Mucosa of rectum (tissue), 2 donors: ENCODE measurements at regions not wholly inside any gene's neighbourhood (a gene's known extent, or its start where the extent isn't known, plus 50 kb on each side); places are given as distances from the start of the nearest gene placed in this dataset.

Source experiments
- H3K27ac ChIP-seq, 2 donors: one replicate each; pipeline ENCODE4 v1.7.0; 2013; ENCODE audit warnings: inconsistent platforms in 2 of 2, low read depth in 2 of 2, low read length in 2 of 2
- H3K27me3 ChIP-seq, 2 donors: one replicate each; pipeline ENCODE4 v1.7.0; 2013; ENCODE audit warnings: low read length in 2 of 2; ENCODE audit not compliant: control insufficient read depth in 2 of 2, insufficient read depth in 2 of 2
- H3K36me3 ChIP-seq, 2 donors: one replicate each; pipeline ENCODE4 v1.7.0; 2013; ENCODE audit warnings: low read length in 2 of 2; ENCODE audit not compliant: control insufficient read depth in 2 of 2, insufficient read depth in 2 of 2
- H3K4me1 ChIP-seq, 2 donors: one replicate each; pipeline ENCODE4 v1.7.0; 2013; ENCODE audit warnings: low read length in 2 of 2, mild to moderate bottlenecking in 1 of 2; ENCODE audit not compliant: control insufficient read depth in 2 of 2, insufficient read depth in 2 of 2
- H3K4me3 ChIP-seq, 2 donors: one replicate each; pipeline ENCODE4 v1.7.0; 2013; ENCODE audit warnings: low read length in 2 of 2
- H3K9ac ChIP-seq, 2 donors: one replicate each; pipeline ENCODE4 v1.7.0; 2013; ENCODE audit warnings: low read length in 2 of 2, low read depth in 1 of 2, mild to moderate bottlenecking in 1 of 2
- H3K9me3 ChIP-seq, 2 donors: one replicate each; pipeline ENCODE4 v1.7.0; 2013; ENCODE audit warnings: low read length in 2 of 2; ENCODE audit not compliant: control insufficient read depth in 2 of 2
- donor health status: healthy.
- donor health status: Normal muscosa, but diverticular disease.

GRCh38 chr14:89620436-89620835 is 203.4 kb upstream of the FOXN3 start:
- Histone ChIP-seq H3K36me3 (no peaks in the 10 kb centered on the region), H3K4me3 (no peak overlapping the region), H3K27me3 (no peaks in the 10 kb centered on the region), H3K27ac (peak overlapping the region in 1 of 2 donors; percentile 48), H3K4me1 (peaks cover 11 to 19% of the 10 kb centered on the region in 2 donors), H3K9ac (no peak overlapping the region), H3K9me3 (no peaks in the 10 kb centered on the region)

GRCh38 chr14:89619596-89619995 is 202.6 kb upstream of the FOXN3 start:
- H3K4me1 ChIP-seq = peaks cover 4 to 13% of the 10 kb centered on the region in 2 donors
- H3K9me3 ChIP-seq = no peaks in the 10 kb centered on the region
- H3K27ac ChIP-seq = peak overlapping the region in 1 of 2 donors; percentile 26
- no peaks in the 10 kb centered on the region for H3K27me3 ChIP-seq
- H3K36me3 ChIP-seq = no peaks in the 10 kb centered on the region
- H3K4me3 ChIP-seq = peak overlapping the region; percentile 74 to 90
- peak overlapping the region; percentile 66 to 78 for H3K9ac ChIP-seq

- peak overlapping the region; percentile 70 to 78 for H3K9ac ChIP-seq
- peak overlapping the region; percentile 46 to 74 for H3K27ac ChIP-seq
- H3K4me1 ChIP-seq = peaks cover 4 to 12% of the 10 kb centered on the region in 2 donors
- H3K9me3 ChIP-seq = no peaks in the 10 kb centered on the region
- H3K36me3 ChIP-seq = no peaks in the 10 kb centered on the region
- no peaks in the 10 kb centered on the region for H3K27me3 ChIP-seq
- peak overlapping the region; percentile 74 to 90 for H3K4me3 ChIP-seq
Measured at GRCh38 chr14:89618811-89619551, 201.9 kb upstream of the FOXN3 start.

- Histone ChIP-seq H3K9ac (peak overlapping the region; percentile 70 to 78), H3K27me3 (no peaks in the 10 kb centered on the region), H3K4me1 (peaks cover 4 to 12% of the 10 kb centered on the region in 2 donors), H3K9me3 (no peaks in the 10 kb centered on the region), H3K27ac (peak overlapping the region; percentile 67 to 74), H3K36me3 (no peaks in the 10 kb centered on the region), H3K4me3 (peak overlapping the region; percentile 74 to 90)
Measured at GRCh38 chr14:89618330-89618708, 201.3 kb upstream of the FOXN3 start.

GRCh38 chr14:89617481-89618329 is 200.7 kb upstream of the FOXN3 start:
- Histone ChIP-seq H3K9ac (peak overlapping the region; percentile 70 to 78), H3K4me3 (peak overlapping the region; percentile 74 to 90), H3K9me3 (no peaks in the 10 kb centered on the region), H3K36me3 (no peaks in the 10 kb centered on the region), H3K27me3 (no peaks in the 10 kb centered on the region), H3K4me1 (peaks cover 4 to 12% of the 10 kb centered on the region in 2 donors), H3K27ac (peak overlapping the region; percentile 67 to 74)

- peak overlapping the region in 1 of 2 donors; percentile 74 for H3K27ac ChIP-seq
- no peaks in the 10 kb centered on the region for H3K36me3 ChIP-seq
- H3K27me3 ChIP-seq = no peaks in the 10 kb centered on the region
- H3K9me3 ChIP-seq = no peaks in the 10 kb centered on the region
- H3K9ac ChIP-seq = peak overlapping the region in 1 of 2 donors; percentile 38
- peak overlapping the region in 1 of 2 donors; percentile 90 for H3K4me3 ChIP-seq
- H3K4me1 ChIP-seq = peaks cover 4 to 12% of the 10 kb centered on the region in 2 donors
Measured at GRCh38 chr14:89616852-89617341, 199.9 kb upstream of the FOXN3 start.

- Histone ChIP-seq H3K36me3 (no peaks in the 10 kb centered on the region), H3K4me3 (peak overlapping the region in 1 of 2 donors; percentile 42), H3K27me3 (no peaks in the 10 kb centered on the region), H3K4me1 (peaks cover 4 to 12% of the 10 kb centered on the region in 2 donors), H3K27ac (peak overlapping the region in 1 of 2 donors; percentile 3), H3K9me3 (no peaks in the 10 kb centered on the region), H3K9ac (no peak overlapping the region)
Measured at GRCh38 chr14:89616425-89616824, 199.4 kb upstream of the FOXN3 start.

GRCh38 chr14:89615421-89615820 is 198.4 kb upstream of the FOXN3 start:
- Histone ChIP-seq H3K9ac (no peak overlapping the region), H3K27ac (no peak overlapping the region), H3K27me3 (no peaks in the 10 kb centered on the region), H3K4me1 (peaks cover 4 to 12% of the 10 kb centered on the region in 2 donors), H3K9me3 (no peaks in the 10 kb centered on the region), H3K4me3 (no peak overlapping the region), H3K36me3 (no peaks in the 10 kb centered on the region)

- no peak overlapping the region for H3K27ac ChIP-seq
- no peak overlapping the region for H3K9ac ChIP-seq
- no peaks in the 10 kb centered on the region for H3K36me3 ChIP-seq
- H3K27me3 ChIP-seq = no peaks in the 10 kb centered on the region
- H3K4me3 ChIP-seq = no peak overlapping the region
- H3K4me1 ChIP-seq = peaks cover 4 to 7% of the 10 kb centered on the region in 2 donors
- H3K9me3 ChIP-seq = no peaks in the 10 kb centered on the region
Measured at GRCh38 chr14:89614009-89614691, 197.1 kb upstream of the FOXN3 start.
